H7 (cell line): ENCODE measurements at regions not wholly inside any gene's neighbourhood (a gene's known extent, or its start where the extent isn't known, plus 50 kb on each side); places are given as distances from the start of the nearest gene placed in this dataset.
"Not testable (repeated sequence)": the region's sequence is repeated elsewhere in the genome, so short reads cannot be mapped to it uniquely, and the experiment has no call there.

Experiments
- DNase-seq: peaks from one replicate; pipeline ENCODE4 v3.0.0; 2012
- H3K27me3 ChIP-seq: 2 replicates; pipeline ENCODE4 v1.6.0; 2011; ENCODE audit warnings: mild to moderate bottlenecking, low read length; ENCODE audit not compliant: control insufficient read depth, insufficient read depth
- H3K36me3 ChIP-seq: replicated peaks from 2 replicates; pipeline ENCODE4 v1.5.1; 2011; ENCODE audit warnings: low read length; ENCODE audit not compliant: control insufficient read depth, insufficient read depth
- H3K4me3 ChIP-seq: 2 replicates; pipeline ENCODE4 v1.5.1; 2011; ENCODE audit warnings: low read depth, mild to moderate bottlenecking, control low read depth, low read length, moderate library complexity; ENCODE audit not compliant: insufficient read depth

DNA sequence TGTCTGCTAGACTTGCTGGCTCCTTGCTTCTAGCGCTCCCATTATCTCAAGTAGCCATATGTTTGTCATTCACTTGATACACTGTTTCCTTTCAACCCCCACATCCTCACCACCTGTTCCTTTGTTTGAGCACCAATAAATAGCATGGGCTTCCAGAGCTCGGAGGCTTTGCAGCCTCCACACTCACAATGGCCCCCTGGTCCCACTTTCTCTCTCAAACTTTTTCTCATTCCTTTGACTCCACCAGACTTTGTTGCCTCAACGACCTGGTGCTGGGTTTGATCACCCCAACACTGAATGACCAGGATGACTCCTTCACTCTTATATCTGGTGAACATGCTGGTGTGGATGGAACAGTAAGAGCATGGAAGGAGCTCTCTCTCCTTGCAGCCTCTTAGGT is 114.5 kb upstream of the TRIM24 start:
- H3K36me3 ChIP-seq: no peaks in the 10 kb centered on the region; the same call in 1 of the 2 replicates
- no peak for DNase-seq
- H3K4me3 ChIP-seq: no peak overlapping the region
- H3K27me3 ChIP-seq: no peaks in the 10 kb centered on the region

DNA sequence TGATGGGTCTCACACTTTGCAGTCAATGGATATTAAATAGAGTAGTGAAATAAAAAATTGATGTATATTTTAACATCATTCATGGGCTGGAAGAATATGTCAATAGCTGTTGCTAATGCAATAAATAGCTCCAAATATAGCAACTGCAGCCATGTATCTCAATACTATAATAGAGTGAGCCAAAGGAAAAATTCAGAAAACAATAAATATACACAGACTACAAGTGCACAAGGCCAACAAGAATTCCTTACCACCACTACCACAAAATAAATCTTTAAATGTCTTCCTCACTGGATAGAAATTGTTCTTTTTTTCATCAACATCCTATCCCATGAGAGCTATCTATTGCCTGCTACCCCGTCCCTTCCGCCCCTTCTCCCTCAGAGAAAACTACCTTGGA is 113.1 kb upstream of the TRIM24 start:
- no peak for DNase-seq
- no peaks in the 10 kb centered on the region for H3K27me3 ChIP-seq
- no peak overlapping the region for H3K4me3 ChIP-seq
- no peaks in the 10 kb centered on the region; the same call in 1 of the 2 replicates for H3K36me3 ChIP-seq

DNA sequence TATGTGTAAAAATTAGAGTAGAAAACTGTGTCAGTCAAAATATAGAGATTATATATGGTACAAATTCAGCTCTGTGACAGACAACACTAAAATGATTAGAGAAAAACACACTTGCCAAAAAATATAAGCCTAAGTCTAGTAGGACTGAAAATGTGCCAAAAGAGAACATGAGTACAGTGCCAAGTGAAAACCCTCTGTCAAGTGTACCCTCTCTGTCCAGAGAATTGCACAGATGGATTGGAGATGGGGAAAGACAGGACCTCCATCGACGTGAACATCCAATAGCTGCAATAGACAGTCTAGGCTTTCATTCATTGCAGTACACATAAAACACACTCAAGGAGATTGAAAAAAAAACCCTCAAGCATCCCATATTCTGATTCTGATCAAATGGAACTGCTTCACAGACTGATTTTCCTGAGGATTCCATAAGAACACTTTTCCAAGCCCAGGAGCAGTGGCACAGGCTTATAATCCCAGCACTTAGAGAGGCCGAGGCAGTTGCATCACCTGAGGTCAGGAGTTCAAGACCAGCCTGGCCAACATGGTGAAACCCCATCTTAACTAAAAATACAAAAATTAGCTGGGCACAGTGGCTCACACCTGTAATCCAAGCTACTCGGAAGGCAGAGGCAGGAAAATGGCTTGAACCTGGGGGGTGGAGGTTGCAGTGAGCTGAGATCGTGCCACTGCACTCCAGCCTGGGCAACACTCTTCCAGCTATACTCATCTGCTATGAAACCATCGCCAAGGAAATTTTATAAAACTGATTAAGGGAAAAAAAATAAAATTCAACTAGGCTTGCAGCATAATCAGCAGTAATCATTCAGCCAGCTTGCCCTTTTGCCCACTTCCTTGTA is 110.0 kb upstream of the TRIM24 start:
- Histone ChIP-seq H3K4me3 (no peak overlapping the region), H3K27me3 (no peaks in the 10 kb centered on the region), H3K36me3 (no peaks in the 10 kb centered on the region; the same call in 1 of the 2 replicates)
- DNase-seq: no peak

DNA sequence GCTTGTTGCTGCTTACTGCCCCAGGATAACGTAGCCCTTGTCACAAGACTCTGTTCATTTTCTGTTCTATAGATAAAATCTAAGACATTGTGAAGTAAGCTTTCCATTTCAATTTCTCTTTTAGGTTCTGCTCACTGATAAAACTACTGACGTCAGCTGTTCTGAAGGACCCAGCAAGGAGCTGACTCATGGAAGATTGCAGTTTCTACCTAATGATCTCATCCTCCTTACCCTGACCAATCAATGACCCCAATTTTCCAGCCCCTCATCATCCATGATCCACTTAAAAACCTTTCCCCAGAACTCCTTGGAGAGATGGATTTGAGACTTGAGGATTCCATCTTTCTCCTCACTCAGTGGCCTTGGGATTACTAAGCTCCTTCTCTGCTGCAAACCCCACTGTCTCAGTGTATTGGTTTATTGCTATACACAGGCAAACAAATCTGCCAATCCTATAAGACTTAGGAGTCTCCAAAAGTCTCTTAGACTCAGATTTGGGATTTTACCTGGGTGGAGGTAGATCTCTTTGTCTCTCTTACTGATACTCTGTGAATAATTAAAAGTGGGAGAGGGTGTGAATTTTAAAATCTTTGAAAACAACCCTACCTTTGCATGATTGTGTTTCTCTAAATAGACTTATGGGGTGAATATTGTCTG is 109.2 kb upstream of the TRIM24 start:
- no peaks in the 10 kb centered on the region; the same call in 1 of the 2 replicates for H3K36me3 ChIP-seq
- DNase-seq: no peak
- H3K4me3 ChIP-seq: no peak overlapping the region
- no peaks in the 10 kb centered on the region for H3K27me3 ChIP-seq

DNA sequence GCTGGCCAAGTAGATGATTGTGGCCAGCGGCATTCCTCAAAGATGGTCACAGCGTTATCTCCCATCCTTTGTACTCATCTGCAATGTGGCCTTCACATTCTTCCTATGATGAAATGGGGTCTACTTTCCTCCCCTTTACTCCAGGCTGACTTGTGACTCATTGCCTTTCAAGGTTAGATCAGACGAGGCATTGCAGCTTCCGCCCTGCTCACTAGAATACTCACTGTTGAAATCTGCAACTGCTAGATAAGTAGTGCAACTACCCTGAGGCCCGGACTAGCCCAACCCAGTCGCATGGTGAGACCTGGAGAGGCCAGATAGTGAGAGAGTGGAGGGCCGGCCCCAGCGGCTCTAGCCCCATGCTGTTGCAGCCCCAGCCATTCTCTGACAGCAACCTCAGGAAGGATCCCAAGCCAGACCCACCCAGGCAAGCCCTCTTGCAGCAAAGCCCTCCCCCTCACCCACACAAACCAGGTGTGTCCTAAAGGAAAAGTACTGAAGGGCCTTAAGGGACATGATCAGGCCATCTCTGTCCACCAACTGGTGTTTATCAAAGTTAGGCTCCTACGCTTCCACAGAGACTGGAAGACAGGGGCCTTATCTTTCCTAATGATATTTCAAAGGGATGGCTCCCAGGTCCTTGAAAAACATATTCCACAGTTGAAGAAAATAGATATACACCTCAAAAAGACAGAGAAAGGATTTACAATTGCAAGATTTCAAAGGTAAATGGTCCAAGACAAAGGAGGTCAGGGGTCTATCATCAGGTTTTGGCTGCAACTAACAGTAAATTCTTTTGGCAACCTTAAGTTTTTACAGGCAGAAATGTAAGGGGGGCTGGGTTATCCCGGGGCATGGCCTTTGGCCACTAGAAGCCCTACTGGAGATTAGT is 107.2 kb upstream of the TRIM24 start:
- H3K36me3 ChIP-seq: no peaks in the 10 kb centered on the region
- no peak for DNase-seq

DNA sequence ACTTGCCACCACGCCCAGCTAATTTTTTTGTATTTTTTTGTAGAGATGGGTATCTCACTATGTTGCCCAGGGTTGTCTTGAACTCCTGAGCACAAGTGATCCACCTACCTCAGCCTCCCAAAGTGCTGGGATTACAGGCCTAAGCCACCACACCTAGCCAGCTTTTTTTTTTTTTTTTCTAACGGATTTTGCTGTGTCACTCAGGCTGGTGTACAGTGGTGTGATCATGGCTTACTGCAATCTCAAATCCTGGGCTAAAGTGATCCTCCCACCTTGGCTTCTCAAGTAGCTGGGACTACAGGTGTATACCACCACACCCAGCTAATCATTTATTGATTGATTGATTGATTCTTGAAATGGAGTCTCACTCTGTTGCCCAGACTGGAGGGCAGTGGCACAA is 106.0 kb upstream of the TRIM24 start:
- Histone ChIP-seq H3K4me3 (no peak overlapping the region), H3K27me3 (no peaks in the 10 kb centered on the region)
- DNase-seq: no peak

More for the DNA sequence above, 107.2 kb upstream of the TRIM24 start:
- Histone ChIP-seq H3K27me3 (no peaks in the 10 kb centered on the region), H3K4me3 (no peak overlapping the region)

DNA sequence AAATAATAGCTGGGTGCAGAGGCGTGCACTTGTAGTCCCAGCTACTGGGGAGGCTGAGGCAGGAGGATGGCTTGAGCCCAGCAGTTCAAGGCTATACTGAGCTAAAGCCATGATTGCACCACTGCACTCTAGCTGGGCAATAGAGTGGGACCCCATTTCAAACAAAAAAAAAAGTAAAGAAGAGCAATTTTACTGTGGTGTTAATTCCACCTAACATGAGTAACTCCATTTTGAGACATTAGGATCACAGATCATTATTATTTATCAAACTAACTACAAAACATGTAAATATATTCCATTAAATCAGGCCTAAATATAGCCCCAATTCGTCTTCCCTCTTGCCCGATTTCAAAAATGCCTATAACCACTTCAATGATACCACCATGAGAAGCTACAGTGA is 104.8 kb upstream of the TRIM24 start:
- H3K27me3 ChIP-seq: no peaks in the 10 kb centered on the region
- no peak for DNase-seq
- H3K36me3 ChIP-seq: no peaks in the 10 kb centered on the region
- no peak overlapping the region for H3K4me3 ChIP-seq

More for the DNA sequence above, 106.0 kb upstream of the TRIM24 start:
- no peaks in the 10 kb centered on the region for H3K36me3 ChIP-seq

DNA sequence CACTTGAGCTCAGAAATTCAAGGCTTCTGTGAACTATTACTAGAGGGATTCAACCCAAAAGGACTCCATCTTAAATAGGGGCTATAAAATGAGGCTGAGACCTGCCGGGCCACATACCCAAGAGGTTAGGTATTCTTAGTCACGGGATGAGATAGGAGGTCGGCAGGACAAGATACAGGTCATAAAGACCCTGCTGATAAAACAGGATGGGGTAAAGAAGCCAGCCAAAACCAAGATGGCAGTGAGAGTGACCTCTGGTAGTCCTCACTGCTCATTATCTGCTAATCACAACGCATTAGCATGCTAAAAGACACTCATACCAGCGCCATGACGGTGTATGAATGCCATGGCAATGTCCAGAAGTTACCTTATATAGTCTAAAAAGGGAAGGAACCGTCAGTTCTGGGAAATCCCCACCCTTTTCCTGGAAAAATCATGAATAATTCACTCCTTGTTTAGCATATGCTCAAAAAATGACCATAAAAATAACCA is 101.2 kb upstream of the TRIM24 start:
- Histone ChIP-seq H3K27me3 (no peaks in the 10 kb centered on the region), H3K36me3 (no peaks in the 10 kb centered on the region), H3K4me3 (no peak overlapping the region)
- DNase-seq: no peak

DNA sequence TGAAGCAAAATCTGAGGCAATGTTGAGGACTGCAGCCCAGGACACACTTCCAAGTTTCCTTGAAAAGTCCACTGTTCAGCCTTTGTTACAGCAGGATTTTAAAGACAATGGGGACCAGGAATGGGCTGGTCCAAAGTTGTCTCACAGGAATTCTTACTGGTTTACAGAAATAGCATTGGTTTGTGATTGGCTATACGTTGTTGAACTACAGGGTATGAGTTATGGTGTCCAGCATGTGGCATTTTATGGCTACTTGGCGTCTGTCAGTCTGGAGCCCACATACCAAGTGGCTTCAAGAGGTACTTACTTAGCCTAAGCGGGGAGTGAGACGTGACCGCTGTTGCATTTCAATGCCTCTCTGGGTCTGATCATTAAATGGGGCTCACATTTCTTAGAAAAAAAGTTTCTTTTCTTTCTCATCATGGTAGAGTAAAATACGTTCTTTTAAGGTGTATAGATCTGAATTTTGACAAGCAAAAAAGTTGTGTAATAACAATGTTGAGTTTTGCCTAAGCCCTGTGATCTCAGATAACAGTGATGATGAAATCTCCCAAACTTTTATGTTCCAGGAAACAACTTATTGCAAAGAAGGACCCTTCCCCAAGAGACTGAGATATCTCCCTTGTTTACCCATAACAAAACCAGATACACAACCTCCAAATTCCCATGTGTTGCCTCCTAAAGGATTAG is 100.0 kb upstream of the TRIM24 start:
- Histone ChIP-seq H3K4me3 (no peak overlapping the region), H3K36me3 (no peaks in the 10 kb centered on the region), H3K27me3 (no peaks in the 10 kb centered on the region)
- no peak for DNase-seq

DNA sequence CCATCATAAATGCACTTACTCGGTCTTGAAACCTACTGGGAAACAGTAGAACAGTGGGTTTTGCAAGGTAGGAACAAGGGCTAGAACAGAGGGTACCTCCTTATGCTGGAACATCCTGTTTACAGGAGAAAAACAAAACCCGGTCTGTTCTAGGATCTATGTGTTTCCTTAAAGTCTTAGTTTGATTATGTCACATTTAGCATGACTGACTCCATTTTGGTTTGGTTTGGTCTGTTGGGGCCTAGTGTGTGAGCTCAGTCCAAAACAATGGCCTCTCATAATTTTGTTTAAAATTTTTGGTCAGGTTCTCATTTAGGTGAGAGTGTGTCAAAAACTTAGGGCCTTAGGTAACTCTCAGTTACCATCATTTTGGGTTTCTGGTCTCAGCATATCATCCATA is 96.3 kb upstream of the TRIM24 start:
- no peak for DNase-seq
- Histone ChIP-seq H3K27me3 (no peaks in the 10 kb centered on the region), H3K4me3 (no peak overlapping the region), H3K36me3 (no peaks in the 10 kb centered on the region)

DNA sequence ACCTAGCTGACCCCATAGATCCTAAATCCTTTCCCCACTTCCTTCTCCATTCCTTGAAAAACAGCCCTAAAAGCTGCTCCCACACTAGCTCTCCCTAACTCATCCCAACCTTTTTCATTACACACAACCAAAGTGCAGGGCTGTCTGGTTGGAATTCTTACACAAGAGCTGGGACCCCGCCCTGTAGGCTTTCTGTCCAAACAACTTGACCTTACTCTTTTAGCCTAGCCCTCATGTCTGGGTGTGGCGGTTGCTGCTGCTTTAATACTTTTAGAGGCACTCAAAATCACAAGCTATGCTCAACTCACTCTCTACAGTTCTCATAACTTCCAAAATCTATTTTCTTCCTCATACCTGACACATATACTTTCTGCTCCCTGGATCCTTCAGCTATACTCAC is 93.9 kb upstream of the TRIM24 start:
- DNase-seq, H3K36me3 ChIP-seq, H3K27me3 ChIP-seq, H3K4me3 ChIP-seq: not testable (repeated sequence)

DNA sequence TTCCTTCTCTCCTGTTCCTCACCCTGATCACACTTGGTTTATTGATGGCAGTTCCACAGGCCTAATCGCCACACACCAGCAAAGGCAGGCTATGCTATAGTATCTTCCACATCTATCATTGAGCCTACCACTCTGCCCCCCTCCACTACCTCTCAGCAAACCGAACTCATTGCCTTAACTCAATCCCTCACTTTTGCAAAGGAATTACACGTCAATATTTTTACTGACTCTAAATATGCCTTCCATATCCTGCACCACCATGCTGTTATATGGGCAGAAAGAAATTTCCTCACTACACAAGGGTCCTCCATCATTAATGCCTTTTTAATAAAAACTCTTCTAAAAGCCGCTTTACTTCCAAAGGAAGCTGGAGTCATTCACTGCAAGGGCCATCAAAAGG is 93.4 kb upstream of the TRIM24 start:
- not testable (repeated sequence) for H3K36me3 ChIP-seq, DNase-seq, H3K4me3 ChIP-seq, H3K27me3 ChIP-seq

DNA sequence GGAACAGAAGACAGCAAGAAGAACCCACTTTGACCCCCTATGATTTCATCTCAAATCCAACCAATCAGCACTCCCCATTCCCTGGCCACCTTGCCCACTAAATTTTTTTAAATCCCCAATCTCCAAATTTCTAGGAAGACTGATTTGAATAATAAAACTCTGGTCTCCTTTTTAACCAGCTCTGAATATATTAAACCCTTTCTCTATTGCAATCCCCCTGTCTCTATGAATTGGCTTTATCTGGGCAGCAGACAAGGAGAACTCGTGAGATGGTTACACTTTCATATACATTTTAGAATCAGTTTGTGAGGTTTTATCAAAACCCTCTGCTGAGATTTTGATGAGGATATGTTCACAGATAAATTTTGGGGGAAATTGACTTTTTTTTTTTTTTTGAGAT is 90.3 kb upstream of the TRIM24 start:
- H3K36me3 ChIP-seq: no peaks in the 10 kb centered on the region
- DNase-seq: no peak
- H3K4me3 ChIP-seq: no peak overlapping the region
- no peaks in the 10 kb centered on the region for H3K27me3 ChIP-seq

DNA sequence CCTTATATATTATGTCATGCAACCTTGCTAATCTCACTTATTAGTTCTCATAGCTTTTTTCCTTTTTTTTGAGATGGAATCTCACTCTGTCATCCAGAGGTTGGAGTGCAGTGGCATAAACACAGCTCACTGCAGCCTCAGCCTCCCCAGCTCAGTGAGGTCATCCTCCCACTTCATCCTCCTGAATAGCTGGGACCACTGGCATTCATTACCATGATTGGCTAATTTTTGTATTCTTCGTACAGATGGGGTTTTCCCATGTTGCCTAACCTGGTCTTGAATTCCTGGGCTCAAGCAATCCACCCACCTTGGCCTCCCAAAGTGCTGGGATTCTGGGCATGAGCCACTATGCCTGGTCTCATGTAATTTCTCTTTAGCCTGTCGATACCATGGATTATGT is 89.1 kb upstream of the TRIM24 start:
- Histone ChIP-seq H3K27me3 (no peaks in the 10 kb centered on the region), H3K4me3 (no peak overlapping the region), H3K36me3 (no peaks in the 10 kb centered on the region)
- DNase-seq: no peak
